H9 (cell line): ENCODE measurements at regions not wholly inside any gene's neighbourhood (a gene's known extent, or its start where the extent isn't known, plus 50 kb on each side); places are given as distances from the start of the nearest gene placed in this dataset.

ENCODE experiments used
- DNase-seq: peaks from one replicate; pipeline ENCODE4 v3.0.0-alpha.2; 2017
- H2AFZ ChIP-seq: one replicate; pipeline ENCODE4 v1.6.1; 2013; ENCODE audit warnings: mild to moderate bottlenecking, low read length, control low read depth, moderate library complexity
- H2AK5ac ChIP-seq: 2 replicates; pipeline ENCODE4 v1.6.1; 2013; ENCODE audit warnings: low read length, control low read depth, mixed read lengths; ENCODE audit not compliant: insufficient read length
- H2BK120ac ChIP-seq: one replicate; pipeline ENCODE4 v1.6.1; 2013; ENCODE audit warnings: low read depth, mild to moderate bottlenecking, low read length, control low read depth, inconsistent platforms; ENCODE audit not compliant: poor library complexity, severe bottlenecking
- H2BK12ac ChIP-seq: 2 replicates; pipeline ENCODE4 v1.6.1; 2013; ENCODE audit warnings: low read length, control low read depth, mixed read lengths, low read depth; ENCODE audit not compliant: insufficient read length
- H2BK15ac ChIP-seq: 2 replicates; pipeline ENCODE4 v1.6.1; 2013; ENCODE audit warnings: low read depth, low read length, control low read depth
- H2BK20ac ChIP-seq: one replicate; pipeline ENCODE4 v1.6.1; 2013; ENCODE audit warnings: low read depth, mild to moderate bottlenecking, low read length, control low read depth, inconsistent platforms; ENCODE audit not compliant: poor library complexity, severe bottlenecking
- H2BK5ac ChIP-seq: 2 replicates; pipeline ENCODE4 v1.6.1; 2013; ENCODE audit warnings: low read length, control low read depth, mixed read lengths; ENCODE audit not compliant: insufficient read length
- H3K14ac ChIP-seq: 2 replicates; pipeline ENCODE4 v1.6.1; 2013; ENCODE audit warnings: low read length, control low read depth; ENCODE audit not compliant: insufficient read depth
- H3K18ac ChIP-seq: 2 replicates; pipeline ENCODE4 v1.6.1; 2013; ENCODE audit warnings: low read depth, mild to moderate bottlenecking, mixed read lengths, low read length, control low read depth; ENCODE audit not compliant: insufficient read length
- H3K23ac ChIP-seq: 2 replicates; pipeline ENCODE4 v1.6.1; 2013; ENCODE audit warnings: low read length, control low read depth, mixed read lengths, low read depth; ENCODE audit not compliant: insufficient read length
- H3K23me2 ChIP-seq: 2 replicates; pipeline ENCODE4 v1.6.1; 2013; ENCODE audit warnings: low read depth, mild to moderate bottlenecking, mixed read lengths, low read length, control low read depth; ENCODE audit not compliant: insufficient read length, poor library complexity, severe bottlenecking
- H3K27ac ChIP-seq: 2 replicates; pipeline ENCODE4 v1.5.1; 2013; ENCODE audit warnings: low read length, control low read depth, mixed read lengths, low read depth; ENCODE audit not compliant: insufficient read length
- H3K27me3 ChIP-seq: 2 replicates; pipeline ENCODE4 v1.6.1; 2013; ENCODE audit warnings: low read length, control low read depth, inconsistent platforms; ENCODE audit not compliant: insufficient read depth
- H3K4ac ChIP-seq: 2 replicates; pipeline ENCODE4 v1.6.1; 2013; ENCODE audit warnings: low read depth, mild to moderate bottlenecking, control low read depth, inconsistent platforms, low read length, moderate library complexity
- H3K4me1 ChIP-seq: 2 replicates; pipeline ENCODE4 v1.6.1; 2013; ENCODE audit warnings: low read length, control low read depth, inconsistent platforms; ENCODE audit not compliant: insufficient read depth
- H3K4me2 ChIP-seq: 2 replicates; pipeline ENCODE4 v1.6.1; 2013; ENCODE audit warnings: low read length, control low read depth, mixed read lengths; ENCODE audit not compliant: insufficient read length, insufficient read depth
- H3K56ac ChIP-seq: 2 replicates; pipeline ENCODE4 v1.6.1; 2013; ENCODE audit warnings: low read depth, mild to moderate bottlenecking, mixed read lengths, low read length, control low read depth; ENCODE audit not compliant: insufficient read length
- H3K79me1 ChIP-seq: 2 replicates; pipeline ENCODE4 v1.6.1; 2013; ENCODE audit warnings: low read depth, mild to moderate bottlenecking, moderate library complexity, low read length, control low read depth, inconsistent platforms; ENCODE audit not compliant: insufficient read depth, poor library complexity, severe bottlenecking
- H3K79me2 ChIP-seq: 2 replicates; pipeline ENCODE4 v1.6.1; 2013; ENCODE audit warnings: low read length, control low read depth, inconsistent platforms; ENCODE audit not compliant: insufficient read depth
- H3K9ac ChIP-seq: 2 replicates; pipeline ENCODE4 v1.6.1; 2013; ENCODE audit warnings: low read length, control low read depth, mixed read lengths; ENCODE audit not compliant: insufficient read length; ENCODE audit errors: extremely low read depth
- H3K9me3 ChIP-seq: one replicate; pipeline ENCODE4 v1.6.1; 2013; ENCODE audit warnings: low read depth, low read length, inconsistent platforms; ENCODE audit not compliant: control insufficient read depth
- H3T11ph ChIP-seq: one replicate; pipeline ENCODE4 v1.6.1; 2013; ENCODE audit warnings: mild to moderate bottlenecking, low read length, control low read depth, inconsistent platforms
- H4K20me1 ChIP-seq: one replicate; pipeline ENCODE4 v1.6.1; 2013; ENCODE audit not compliant: control insufficient read depth, insufficient read length, insufficient read depth
- H4K5ac ChIP-seq: 2 replicates; pipeline ENCODE4 v1.6.1; 2013; ENCODE audit warnings: low read depth, mild to moderate bottlenecking, mixed read lengths, low read length, control low read depth; ENCODE audit not compliant: insufficient read length
- H4K8ac ChIP-seq: replicated peaks from 2 replicates; pipeline ENCODE4 v1.6.1; 2013; ENCODE audit warnings: low read length, control low read depth, mixed read lengths, low read depth; ENCODE audit not compliant: insufficient read length
- H4K91ac ChIP-seq: 2 replicates; pipeline ENCODE4 v1.6.1; 2013; ENCODE audit warnings: low read depth, mild to moderate bottlenecking, moderate library complexity, mixed read lengths, low read length, control low read depth; ENCODE audit not compliant: insufficient read length
- H3K27ac Mint-ChIP-seq, 3 experiments: 2 replicates in 2 of 3; 3 replicates in 1 of 3; pipeline ENCODE4 v1.8.0; 2020 to 2021; ENCODE audit warnings: mixed read lengths in 3 of 3, mild to moderate bottlenecking in 1 of 3, moderate library complexity in 1 of 3
- H3K27me3 Mint-ChIP-seq: 2 replicates; pipeline ENCODE4 v1.8.0; 2021; ENCODE audit warnings: low read depth, mild to moderate bottlenecking, moderate library complexity, mixed read lengths
- H3K36me3 Mint-ChIP-seq, 3 experiments: 2 replicates in 2 of 3; 3 replicates in 1 of 3; pipeline ENCODE4 v1.8.0; 2020 to 2021; ENCODE audit warnings: low read depth in 3 of 3, mixed read lengths in 3 of 3; ENCODE audit not compliant: insufficient read depth in 1 of 3
- H3K4me1 Mint-ChIP-seq, 2 experiments: 2 replicates each; pipeline ENCODE4 v1.8.0; 2020; ENCODE audit warnings: mixed read lengths in 2 of 2
- H3K4me3 Mint-ChIP-seq, 2 experiments: 2 replicates in 1 of 2; 3 replicates in 1 of 2; pipeline ENCODE4 v1.8.0; 2020 to 2021; ENCODE audit warnings: mild to moderate bottlenecking in 2 of 2, mixed read lengths in 2 of 2, moderate library complexity in 1 of 2
- H3K9me3 Mint-ChIP-seq, 2 experiments: 2 replicates in 1 of 2; 3 replicates in 1 of 2; pipeline ENCODE4 v1.8.0; 2020; ENCODE audit warnings: mild to moderate bottlenecking in 2 of 2, mixed read lengths in 2 of 2, moderate library complexity in 1 of 2
- CTCF ChIP-seq: fragments of 200-600 bp; sonication (generic); conservative IDR thresholded peaks from 3 replicates; pipeline ENCODE4 v1.8.0; 2021; ENCODE audit warnings: antibody characterized with exemption, mild to moderate bottlenecking
- WGBS: extraction: QIAGEN DNeasy Blood & Tissue Kit; methylation state at CpG from one replicate; pipeline ENCODE4 v1.1.7; 2013; ENCODE audit warnings: missing lambda C conversion rate, low lambda C conversion rate, mixed read lengths; ENCODE audit not compliant: insufficient read length; ENCODE audit errors: extremely low coverage; 5-methylcytosine and 5-hydroxymethylcytosine counted together

- Histone ChIP-seq H3K27me3 (no peaks in the 10 kb centered on the region), H4K20me1 (no peaks in the 10 kb centered on the region), H3K18ac (no peak overlapping the region), H2BK12ac (no peak overlapping the region), H3K27ac (no peak overlapping the region), H3K79me1 (no peaks in the 10 kb centered on the region), H2BK120ac (no peak overlapping the region), H3K14ac (no peak overlapping the region), H3K79me2 (no peaks in the 10 kb centered on the region), H3K4me1 (no peaks in the 10 kb centered on the region), H3K9ac (no peak overlapping the region), H4K5ac (no peak overlapping the region), H4K8ac (no peak overlapping the region), H2BK20ac (no peak overlapping the region), H3T11ph (no peak overlapping the region), H2BK5ac (no peak overlapping the region), H3K9me3 (no peaks in the 10 kb centered on the region), H3K23me2 (no peaks in the 10 kb centered on the region), H4K91ac (no peak overlapping the region), H3K4ac (no peak overlapping the region), H2BK15ac (no peak overlapping the region), H2AK5ac (no peak overlapping the region), H3K56ac (no peak overlapping the region), H3K4me2 (no peak overlapping the region), H3K23ac (no peak overlapping the region), H2AFZ (no peak overlapping the region)
- Mint-ChIP-seq H3K27me3 (no peaks in the 10 kb centered on the region), H3K36me3 (no peaks in the 10 kb centered on the region), H3K9me3 (no peaks in the 10 kb centered on the region), H3K27ac (no peak overlapping the region), H3K4me3 (no peak overlapping the region), H3K4me1 (0 out of 4 replicates have a peak, but pooled peaks cover 0 to 4% of the 10 kb centered on the region in 2 experiments)
- DNase-seq, result no peak
- TF ChIP-seq CTCF, result no peak
- WGBS, result no CpG with 5 or more reads among the region's 5 CpGs
These were observed 101.2 kb upstream of the EGLN3 start for GRCh38 chr14:34051966-34052657.
